ENCODE measurements at regions not wholly inside any gene's neighbourhood (a gene's known extent, or its start where the extent isn't known, plus 50 kb on each side); places are given as distances from the start of the nearest gene placed in this dataset.
"Not testable (repeated sequence)": the region's sequence is repeated elsewhere in the genome, so short reads cannot be mapped to it uniquely, and the experiment has no call there.

- not testable (repeated sequence) for TF ChIP-seq POLR2A (IDR thresholded peaks at IDR 0.05; ENCODE audit: low read length); GATA1 (IDR thresholded peaks at IDR 0.05; ENCODE audit: low read depth, low read length)
Measured at GRCh38 chr4:9702019-9702418, 79.4 kb upstream of the DRD5 start.

All from erythroblast (primary cell).